GM12872 (cell line): ENCODE measurements at regions not wholly inside any gene's neighbourhood (a gene's known extent, or its start where the extent isn't known, plus 50 kb on each side); places are given as distances from the start of the nearest gene placed in this dataset.

Experiments
- CTCF ChIP-seq: IDR thresholded peaks from 3 replicates; pipeline ENCODE4 v1.5.1; 2011; ENCODE audit warnings: low read depth, mild to moderate bottlenecking, low read length, moderate library complexity; ENCODE audit not compliant: insufficient read depth

- TF ChIP-seq CTCF: no peak
Measured at GRCh38 chr12:61796846-61797245, 463.4 kb upstream of the USP15 start.

- TF ChIP-seq CTCF: no peak
Measured at GRCh38 chr12:61797266-61797665, 462.9 kb upstream of the USP15 start.

- no peak for TF ChIP-seq CTCF
Measured at GRCh38 chr12:61798778-61799177, 461.4 kb upstream of the USP15 start.

- no peak for TF ChIP-seq CTCF
Measured at GRCh38 chr12:61804301-61804700, 455.9 kb upstream of the USP15 start.

GRCh38 chr12:61808856-61809255 lies 451.3 kb upstream of the USP15 start:
- TF ChIP-seq CTCF: no peak

GRCh38 chr12:61810486-61810885 lies 449.7 kb upstream of the USP15 start:
- TF ChIP-seq CTCF: no peak

GRCh38 chr12:61821381-61821780 lies 438.8 kb upstream of the USP15 start:
- TF ChIP-seq CTCF: no peak

GRCh38 chr12:61823102-61823501 lies 437.1 kb upstream of the USP15 start:
- TF ChIP-seq CTCF: no peak
